Right renal cortex interstitium (tissue), 3 donors: ENCODE measurements at regions not wholly inside any gene's neighbourhood (a gene's known extent, or its start where the extent isn't known, plus 50 kb on each side); places are given as distances from the start of the nearest gene placed in this dataset.

Source experiments
- DNase-seq, 3 donors: peaks; one replicate each; pipeline ENCODE4 v3.0.0-alpha.2; 2013; ENCODE audit warnings: low read depth in 3 of 3, low spot score in 2 of 3

DNA sequence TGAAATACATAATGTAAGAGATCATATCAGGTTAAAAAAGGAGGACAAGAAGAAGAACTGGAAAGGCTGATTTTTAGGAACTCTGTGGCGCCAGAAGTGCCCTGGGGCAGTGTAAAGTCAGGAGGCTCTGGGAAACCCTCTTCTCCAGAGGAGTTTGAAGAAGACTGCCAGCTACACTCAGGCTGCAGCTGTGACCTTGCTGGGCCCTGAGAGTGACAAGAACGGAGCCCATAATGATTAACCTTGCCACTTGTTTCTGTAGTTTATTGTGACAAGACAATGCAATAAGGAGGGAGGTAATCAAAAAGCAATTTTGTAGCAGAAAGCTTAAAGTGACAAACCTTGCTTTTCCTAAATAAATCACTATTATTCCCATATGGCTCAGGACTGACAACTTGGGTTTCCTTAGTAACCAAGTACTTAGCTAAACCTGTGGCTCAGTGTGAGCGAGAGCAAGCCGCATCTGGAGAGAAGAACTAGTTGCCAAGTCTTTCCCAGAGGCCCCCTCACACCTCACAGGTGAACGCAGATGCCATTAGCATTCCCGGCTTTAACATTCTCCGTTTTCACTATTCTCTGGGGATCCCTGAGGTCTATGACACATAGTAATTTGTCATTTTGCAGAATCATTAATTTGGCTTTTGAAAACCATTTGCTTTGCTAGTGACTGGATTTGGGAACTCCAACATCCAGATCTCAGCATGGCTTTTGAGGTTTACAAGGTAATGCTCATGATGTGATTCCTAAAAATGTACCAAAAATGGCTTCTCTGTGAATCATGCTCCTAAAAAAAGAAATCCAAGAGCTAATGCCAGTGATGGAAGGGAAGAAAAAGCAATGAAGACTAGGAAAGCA lies 115.9 kb downstream of the OMA1 start:
- no peak for DNase-seq

DNA sequence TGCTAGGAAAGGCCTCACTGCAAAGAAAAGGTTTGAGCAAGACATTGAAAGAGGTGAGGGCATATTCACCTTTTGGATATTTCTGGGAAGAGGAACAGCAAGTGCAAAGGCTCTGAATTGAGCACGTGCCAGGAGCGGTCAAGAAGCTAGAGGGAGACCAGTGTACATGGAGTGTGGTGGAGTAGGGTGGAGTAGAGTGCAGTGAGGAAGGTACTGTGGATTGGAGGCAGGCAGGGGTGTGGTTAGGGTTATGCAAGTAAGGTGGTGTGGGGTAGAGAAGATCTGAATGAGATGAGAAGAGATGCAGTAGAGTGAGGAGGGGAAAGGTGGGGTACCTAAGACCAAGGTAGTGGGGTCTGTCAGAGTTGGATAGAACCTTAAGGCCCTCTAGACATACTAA lies 119.6 kb downstream of the OMA1 start:
- DNase-seq, result no peak

DNA sequence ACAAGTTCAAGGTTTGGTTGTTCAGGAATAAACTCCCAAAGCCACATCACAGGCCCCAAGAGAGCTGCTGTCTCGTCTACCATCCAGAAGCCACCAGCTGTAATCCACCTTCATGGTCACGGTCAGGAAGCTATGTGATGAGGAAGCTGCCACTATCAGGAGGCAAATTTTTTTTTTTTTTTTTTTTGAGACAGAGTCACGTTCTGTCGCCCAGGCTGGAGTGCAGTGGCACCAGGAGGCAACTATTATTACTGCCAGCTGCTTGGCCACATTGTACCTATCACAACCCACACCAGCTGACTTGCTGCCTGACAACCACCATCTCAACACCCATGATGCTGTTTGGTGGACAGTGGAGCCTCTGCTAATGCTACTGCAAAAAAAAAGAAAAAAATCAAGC lies 124.1 kb downstream of the OMA1 start:
- no peak for DNase-seq

DNA sequence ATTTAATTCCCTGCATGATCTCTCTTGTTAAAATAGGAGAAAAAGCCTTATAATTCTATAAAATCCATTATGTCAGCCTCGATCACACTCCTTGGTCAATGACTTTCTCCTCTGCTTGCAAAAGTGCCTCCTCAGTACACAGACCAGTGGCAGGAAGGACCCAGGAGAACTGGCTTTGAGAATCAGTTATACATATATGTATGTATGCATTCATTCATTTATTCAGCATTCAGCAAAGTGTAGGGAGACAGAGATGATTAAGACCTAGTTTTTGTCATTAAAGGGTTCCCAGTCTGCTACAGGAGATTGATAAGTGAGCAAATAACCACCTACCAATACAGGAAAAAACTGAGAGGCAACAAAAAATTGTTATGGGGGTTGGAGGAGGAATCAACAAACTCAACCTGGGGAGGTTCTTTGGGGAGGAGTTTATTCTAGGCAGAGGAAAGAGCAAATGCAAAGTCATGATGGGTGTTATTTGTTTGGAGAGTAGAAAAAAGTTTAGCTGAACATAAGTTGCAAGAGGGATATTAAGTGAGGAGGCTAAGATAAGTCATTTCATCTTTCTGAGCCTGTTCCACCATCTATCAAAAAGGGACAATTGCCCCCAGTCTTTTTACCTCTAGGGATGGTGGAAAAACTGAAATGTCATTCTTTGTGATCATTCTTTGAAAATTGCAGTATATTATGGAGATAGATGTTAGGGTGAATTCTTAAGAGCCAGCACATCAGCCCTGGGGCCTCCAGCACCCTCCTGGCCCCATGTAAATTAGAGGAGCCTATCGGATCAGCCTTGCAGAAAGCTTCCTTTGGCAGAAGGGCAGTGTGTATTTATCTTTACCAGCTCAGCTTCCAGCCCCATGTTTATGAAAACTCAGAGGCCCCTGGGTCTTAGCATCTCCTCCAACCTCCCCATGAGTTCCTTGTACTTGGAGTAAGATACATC lies 128.0 kb downstream of the OMA1 start:
- no peak for DNase-seq

DNA sequence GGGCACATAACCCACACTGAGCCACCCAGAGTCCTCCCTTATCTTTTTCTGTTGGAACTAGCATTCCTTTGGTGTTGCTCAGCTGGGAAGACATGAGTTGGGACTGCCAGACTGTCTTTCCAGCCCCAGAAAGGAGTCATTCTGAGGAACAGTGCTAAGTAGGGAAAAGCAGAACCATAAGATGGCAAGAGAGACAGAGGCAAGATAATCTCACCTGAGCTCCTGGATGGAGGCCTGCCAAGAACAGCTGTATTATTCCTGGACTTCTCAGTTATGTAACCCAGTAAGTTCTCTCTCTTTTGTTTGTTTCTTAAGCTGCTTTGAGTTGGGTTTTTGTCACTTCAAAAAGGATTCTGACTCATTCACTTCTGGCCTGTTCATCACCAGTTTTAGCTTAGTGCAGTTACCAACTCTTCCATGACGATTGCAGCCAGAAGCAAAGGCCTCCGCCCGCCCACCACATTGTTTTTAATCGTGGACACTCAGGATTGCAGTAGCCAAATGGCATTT lies 134.4 kb downstream of the OMA1 start:
- no peak for DNase-seq

DNA sequence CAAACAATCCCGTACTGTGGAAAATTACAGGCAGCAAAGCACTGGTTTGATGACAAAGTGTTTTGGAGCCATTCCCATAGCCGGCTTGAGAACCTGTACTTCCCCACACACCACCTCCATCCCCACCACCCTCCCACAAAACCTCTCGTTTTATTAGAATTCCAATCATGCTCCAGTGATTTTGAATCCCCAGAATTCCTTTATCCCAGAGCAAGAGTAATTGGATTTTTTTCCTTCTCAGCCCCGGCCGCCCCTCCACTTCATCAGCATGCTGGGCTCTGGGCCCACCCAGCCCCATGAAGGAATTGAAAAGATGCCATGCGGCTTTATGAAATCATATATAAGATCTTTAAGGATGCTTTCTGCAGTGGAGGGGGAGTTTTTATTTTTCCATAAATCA lies 136.6 kb downstream of the OMA1 start:
- no peak for DNase-seq

DNA sequence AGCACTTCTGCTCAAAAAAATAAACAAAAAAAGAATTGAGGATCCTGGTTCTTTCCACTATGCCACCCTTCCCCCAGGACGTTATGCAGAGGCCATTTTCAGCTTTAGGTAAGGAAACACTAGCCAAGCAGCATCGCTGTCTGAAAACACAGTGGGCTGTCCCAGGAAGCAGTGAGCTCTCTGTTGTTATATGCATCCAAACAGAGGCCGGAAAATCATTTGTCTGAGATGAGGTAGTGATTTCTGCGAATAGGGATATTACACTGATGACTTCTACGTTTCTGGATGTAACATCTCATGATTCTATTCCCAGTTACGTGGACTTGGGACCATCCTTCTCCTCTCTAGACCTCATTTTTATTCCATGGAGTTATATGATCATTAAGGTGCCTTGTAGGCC lies 137.2 kb downstream of the OMA1 start:
- no peak for DNase-seq

DNA sequence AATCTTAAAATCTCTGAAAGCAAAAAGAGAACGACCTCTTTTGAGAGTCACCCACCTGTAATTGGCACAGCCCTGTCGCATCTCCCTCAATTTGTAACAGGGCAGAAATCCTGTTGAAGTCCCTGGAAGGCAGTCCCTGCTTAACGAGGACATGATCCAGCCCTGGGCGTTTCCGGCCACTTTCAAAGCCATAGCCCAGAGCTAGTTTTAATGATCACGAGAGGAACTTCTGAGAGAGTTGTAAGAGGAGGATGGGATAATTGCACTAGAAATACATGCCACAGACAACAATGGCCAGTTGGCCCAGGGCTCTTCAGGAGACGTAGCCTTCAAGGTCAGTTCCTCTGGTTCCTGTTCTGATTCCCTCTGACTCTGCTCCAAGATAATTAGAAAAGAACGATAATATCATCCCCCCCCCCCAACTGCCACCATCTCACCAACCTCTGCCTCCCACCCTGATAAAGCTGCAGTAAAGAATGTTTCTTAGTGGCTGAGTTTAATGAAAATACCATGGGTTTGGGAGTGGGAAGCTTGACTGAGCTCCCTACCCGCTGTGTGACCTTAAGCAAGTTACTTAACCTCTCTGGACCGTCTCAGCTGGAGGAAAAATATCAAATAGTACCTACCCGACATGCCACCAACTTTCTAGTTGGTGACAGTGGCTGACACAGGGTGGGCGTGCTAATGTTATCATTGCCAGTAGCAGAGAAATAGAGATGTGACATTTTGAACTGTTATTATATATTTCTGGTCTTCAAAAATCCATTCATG lies 140.0 kb downstream of the OMA1 start:
- no peak for DNase-seq

DNA sequence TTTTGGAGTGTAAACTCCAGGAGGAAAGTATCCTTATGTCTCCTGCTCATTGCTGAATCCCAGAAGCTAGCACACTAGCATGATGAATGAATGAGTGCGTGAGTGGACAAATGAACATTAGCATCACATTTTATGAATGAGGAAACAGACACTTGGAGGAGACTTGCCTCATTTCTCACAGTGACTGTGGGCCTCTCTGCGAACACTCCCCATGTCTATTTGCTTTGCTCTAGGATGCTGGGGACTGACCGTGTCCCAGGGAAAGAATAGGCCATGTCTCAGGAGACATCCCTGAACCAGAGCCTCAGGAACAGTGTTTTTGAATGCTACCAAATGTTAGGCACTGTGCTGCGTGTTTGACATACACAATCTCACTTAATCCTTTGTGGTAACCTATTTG lies 140.9 kb downstream of the OMA1 start:
- DNase-seq, result no peak

DNA sequence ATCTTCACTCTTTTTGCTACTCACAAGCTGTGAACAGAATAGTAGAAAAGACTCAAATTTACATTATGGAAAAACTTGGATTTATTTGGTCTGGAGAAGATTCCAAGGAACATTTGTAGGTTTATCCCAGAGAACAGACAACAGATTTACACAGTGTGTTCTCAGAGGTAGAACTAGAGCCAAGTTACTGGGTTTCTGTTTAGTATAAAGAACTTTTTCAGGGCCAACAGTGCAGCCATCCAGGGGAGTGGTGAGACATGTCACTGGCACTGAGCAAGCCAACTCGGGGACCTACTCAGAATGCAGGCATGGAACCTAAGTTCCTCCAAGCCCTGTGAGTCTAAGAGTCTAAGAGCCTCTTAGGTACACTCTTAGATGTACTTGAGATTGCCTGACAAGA lies 142.6 kb downstream of the OMA1 start:
- no peak for DNase-seq

DNA sequence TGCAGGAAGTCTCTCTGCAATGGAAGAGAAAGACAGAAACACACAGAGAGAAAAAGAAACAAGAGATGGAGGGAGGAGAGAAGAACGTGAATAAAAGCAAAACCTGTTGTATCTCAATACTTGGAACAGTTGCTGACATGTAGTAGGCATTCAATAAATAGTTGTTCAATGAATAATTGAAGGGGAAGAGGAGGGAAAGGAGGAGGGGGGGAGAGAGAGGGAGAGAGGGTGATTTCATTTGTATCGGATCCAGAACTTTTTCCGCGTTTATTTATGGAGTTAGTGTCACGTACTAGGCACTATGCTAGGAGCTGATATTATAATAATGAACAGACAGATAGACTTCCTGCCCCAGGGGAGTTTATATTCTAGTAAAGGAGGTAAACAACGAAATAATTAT lies 144.1 kb downstream of the OMA1 start:
- no peak for DNase-seq

DNA sequence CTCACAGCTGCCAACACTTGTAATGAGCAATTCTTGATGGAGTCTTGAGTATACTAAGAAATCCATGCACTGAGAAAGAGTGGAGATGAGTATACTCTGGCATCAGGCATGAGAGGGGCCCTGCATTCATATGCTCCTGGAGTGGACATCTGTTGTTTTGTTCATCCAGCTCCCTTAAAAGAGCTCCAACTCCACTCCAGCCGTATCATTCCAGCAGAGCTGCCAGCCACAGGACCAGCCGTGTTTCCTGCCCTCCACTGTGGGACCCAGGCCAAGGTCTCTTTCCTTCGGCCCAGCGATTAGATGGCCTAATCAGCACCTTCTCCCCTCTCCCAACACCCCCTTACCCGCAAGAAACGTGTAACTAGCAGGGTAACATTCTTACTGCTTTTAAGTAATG lies 144.5 kb downstream of the OMA1 start:
- DNase-seq, result no peak

DNA sequence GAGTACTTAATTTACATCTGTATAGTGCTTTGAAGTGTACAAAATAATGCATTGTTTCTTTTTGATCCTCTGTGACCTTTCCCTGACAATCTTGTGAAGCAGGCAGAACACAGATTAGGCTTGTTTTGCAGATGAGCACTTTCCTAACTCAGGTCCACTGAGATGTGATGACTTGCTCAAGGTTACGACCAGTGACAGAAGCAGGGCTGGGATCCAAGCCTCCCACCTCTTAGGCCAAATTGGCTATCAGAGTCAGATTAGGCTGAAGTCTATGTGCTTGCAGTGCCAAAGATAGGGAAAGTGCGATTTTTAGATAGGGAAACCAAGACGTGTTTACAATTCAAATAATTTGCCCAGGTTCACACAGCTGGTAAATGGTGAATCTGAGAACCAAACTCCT lies 147.3 kb downstream of the OMA1 start:
- DNase-seq, result no peak

DNA sequence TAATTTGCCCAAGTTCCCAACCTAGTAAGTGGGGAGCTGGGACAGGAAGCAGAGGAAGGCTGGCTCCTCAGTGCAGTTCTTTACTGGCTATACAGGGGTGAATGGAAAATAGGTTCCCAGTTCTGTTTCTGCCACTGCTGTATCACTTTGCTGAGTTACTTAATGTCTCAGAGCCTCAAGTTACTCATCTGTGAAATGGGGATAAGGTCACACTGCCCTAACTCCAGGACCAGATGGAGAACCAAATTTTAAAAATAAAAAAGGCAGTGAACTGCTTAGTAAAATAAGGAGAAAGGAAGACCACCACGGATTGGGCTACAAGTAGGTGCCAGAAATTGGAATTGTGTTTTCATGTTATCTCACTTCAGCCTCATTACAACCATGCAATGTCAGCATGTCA lies 147.8 kb downstream of the OMA1 start:
- no peak for DNase-seq

DNA sequence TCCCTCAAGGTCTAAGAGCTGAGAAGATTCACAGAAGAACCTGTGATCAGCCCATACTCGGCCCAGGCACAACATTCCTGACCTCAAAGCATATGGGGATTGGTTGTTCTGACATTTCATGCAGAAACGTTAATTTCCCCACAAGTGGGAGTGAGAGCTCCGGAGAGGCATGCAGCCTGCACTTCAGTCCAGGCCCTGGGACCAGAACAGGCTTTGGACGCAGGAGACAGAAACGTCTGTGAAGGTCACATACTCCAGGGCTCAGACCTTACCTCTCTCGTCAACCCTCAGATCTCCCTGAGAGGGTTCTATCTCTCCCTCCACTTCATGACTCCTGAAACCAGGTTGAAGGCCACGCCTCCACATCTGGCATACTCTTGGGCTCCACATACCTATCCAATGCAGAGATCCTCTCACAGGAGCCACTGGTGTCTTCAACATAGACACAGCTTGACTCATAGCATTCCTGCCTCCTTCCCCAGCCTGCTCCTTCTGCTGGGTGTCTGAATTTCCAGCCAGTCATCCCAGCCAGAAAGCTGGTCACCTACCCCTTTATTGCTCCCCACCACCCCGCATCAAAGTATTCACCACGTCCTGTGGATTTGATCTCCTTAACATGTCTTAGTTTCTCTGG lies 149.2 kb downstream of the OMA1 start:
- DNase-seq, result no peak

DNA sequence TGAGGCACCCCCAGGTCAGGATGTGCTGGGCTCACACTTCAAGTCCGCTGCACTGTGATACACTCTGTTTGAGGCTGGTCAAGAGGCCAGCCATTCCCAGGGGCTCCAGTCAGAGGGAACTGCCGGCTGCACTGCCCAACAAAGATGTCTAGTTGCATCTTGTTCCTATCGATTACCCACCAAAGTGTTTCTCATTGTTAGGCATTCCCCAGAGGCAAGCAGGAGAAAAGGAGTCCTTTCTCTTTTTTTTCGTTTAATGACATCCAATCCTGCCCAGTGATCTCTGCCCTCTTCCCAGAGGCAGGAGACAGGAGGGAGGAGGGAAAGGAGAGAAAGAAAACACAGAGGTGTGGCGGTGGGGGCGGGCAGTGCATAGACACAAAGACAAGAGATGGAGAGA lies 150.4 kb downstream of the OMA1 start:
- no peak for DNase-seq

DNA sequence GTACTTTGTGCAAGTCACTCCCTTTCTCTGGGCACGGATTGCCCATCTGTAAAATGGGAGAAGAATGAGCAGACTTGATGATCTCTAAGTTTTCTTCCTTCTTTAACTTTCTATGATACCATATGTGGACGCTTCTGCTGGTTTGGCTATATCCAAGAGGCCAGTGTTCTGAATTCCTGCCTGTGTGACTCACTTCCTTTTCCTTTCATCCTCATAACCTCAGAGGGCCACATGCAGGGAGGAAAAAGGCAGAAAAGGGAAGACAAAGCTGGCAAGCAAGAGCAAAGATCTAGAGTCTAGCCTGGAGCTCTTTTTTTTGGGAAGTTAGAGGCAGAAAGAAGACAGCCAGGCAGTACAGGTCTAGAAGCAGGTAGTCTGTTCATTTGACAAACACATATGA lies 151.2 kb downstream of the OMA1 start:
- no peak for DNase-seq

DNA sequence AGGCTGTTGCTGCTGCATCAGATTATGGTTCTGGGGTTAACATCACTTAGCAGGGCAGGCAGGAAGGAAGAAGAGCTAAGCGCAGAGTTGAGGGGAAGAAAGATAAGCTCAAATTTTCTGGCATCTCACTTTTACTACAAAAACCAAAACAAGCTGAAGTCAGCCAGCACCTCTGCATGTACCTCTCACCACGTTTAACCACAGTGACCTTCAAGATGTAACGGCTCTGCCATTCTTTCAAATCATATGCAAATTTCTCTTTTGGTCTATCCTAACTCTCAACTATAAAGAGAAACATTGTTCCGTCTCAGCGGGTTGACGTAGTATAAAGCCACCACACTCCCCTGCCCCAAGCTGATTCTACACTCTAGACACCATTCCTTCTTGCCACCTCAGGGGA lies 154.4 kb downstream of the OMA1 start:
- no peak for DNase-seq

DNA sequence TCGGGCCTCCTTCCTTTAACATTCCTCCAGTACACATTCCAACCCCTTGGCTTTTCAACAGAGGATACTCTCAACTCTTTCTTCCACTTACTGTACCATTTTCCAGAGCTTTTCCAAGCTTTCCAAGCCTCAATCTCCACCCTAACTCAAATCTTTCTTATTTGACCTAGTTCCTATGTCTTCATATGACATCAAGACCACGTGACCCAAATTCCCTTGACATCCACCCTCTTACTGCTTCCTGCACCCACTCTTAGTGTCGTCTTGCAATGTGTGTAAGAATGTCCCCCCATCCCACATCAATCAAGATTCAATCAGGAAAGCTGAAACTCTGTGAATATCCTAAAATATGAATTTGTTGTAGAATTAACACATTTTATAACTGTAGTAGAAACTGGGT lies 155.0 kb downstream of the OMA1 start:
- DNase-seq, result no peak

DNA sequence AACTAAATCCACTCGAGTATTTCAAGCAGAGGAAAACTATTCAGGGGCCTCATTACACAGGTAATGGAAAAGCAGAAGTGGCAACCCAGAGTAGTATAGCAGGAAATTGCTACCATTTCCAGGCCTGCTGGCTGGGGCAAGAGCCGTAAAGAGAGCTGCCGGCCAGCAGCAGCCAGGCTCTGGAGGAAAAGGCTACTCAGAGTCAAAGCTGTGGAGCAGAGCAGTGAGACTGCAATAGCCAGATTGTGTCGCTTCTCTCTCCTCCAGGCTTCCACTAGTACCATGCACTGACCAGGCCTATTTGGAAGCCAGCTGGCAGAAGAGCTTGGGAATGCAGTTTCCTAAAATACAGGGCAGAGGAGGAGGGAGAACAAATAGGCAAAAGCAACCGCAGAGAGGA lies 155.5 kb downstream of the OMA1 start:
- DNase-seq, result no peak

DNA sequence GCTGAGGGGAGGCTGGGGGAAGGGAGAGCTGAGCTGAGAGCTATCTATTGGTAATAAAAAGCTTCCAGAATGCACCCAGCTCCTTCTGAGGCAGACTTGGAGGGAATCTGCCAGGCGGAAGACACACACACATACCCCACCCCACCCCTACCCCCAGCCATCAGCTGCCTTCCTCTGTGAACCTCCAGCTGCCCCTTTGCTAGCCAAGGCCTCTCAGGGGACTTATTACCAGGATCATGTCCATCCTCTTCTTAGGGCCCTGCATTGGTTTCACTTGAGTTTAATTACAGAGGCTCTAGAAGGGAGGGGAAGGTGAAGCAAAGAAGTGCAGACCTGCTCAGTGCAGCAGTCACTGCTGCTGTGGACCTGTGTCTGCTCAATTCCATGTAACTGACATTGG lies 156.4 kb downstream of the OMA1 start:
- no peak for DNase-seq
